ENCODE measurements at regions not wholly inside any gene's neighbourhood (a gene's known extent, or its start where the extent isn't known, plus 50 kb on each side); places are given as distances from the start of the nearest gene placed in this dataset.

DNA sequence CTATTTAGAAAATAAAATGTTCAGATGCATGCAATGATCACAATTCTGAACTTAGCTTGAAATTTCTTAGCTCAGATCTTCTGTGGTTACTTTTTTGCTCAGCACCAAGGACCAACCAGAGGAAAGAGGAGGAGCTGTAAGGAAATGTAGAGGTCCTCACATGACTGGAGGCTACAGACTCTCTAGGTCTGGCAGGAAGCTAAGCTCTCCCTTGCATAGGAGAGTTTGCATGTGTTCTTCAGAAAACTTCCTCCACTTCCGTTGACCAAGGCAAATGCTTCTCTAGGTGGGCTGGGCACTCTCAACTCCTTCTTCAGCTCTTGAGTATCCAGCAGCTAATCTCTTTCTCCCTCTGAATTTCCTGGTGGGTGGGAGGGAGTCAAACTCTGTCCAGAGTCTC is 119.6 kb downstream of the BTC start:
- H3K36me3 ChIP-seq (ENCODE audit: control insufficient read depth, low read length): no peaks in the 10 kb centered on the region
- no peaks in the 10 kb centered on the region for H3K9me3 ChIP-seq (ENCODE audit: control insufficient read depth, insufficient read depth, low read length)
- no peaks in the 10 kb centered on the region for H3K4me1 ChIP-seq (ENCODE audit: control insufficient read depth, low read length)
- H3K4me2 ChIP-seq (ENCODE audit: low read length): no peak overlapping the region
- TF ChIP-seq, protein P1, sequence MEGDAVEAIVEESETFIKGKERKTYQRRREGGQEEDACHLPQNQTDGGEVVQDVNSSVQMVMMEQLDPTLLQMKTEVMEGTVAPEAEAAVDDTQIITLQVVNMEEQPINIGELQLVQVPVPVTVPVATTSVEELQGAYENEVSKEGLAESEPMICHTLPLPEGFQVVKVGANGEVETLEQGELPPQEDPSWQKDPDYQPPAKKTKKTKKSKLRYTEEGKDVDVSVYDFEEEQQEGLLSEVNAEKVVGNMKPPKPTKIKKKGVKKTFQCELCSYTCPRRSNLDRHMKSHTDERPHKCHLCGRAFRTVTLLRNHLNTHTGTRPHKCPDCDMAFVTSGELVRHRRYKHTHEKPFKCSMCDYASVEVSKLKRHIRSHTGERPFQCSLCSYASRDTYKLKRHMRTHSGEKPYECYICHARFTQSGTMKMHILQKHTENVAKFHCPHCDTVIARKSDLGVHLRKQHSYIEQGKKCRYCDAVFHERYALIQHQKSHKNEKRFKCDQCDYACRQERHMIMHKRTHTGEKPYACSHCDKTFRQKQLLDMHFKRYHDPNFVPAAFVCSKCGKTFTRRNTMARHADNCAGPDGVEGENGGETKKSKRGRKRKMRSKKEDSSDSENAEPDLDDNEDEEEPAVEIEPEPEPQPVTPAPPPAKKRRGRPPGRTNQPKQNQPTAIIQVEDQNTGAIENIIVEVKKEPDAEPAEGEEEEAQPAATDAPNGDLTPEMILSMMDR (IDR thresholded peaks at IDR 0.05; ENCODE audit: low read depth, low read length, poor library complexity, severe bottlenecking): no peak
- TF ChIP-seq EZH2phosphoT487 (IDR thresholded peaks at IDR 0.05; ENCODE audit: borderline replicate concordance, low read length): no peak
- H3K27me3 ChIP-seq (ENCODE audit: control insufficient read depth, low read length): no peaks in the 10 kb centered on the region
- no peaks in the 10 kb centered on the region for H3K79me2 ChIP-seq (ENCODE audit: control insufficient read depth, low read length)
- H3K27ac ChIP-seq (ENCODE audit: low read depth, low read length): no peak overlapping the region
- H4K20me1 ChIP-seq (ENCODE audit: control insufficient read depth, insufficient read depth, low read depth, low read length): no peaks in the 10 kb centered on the region
- no peak overlapping the region for H3K4me3 ChIP-seq (ENCODE audit: low read length)
- no peaks in the 10 kb centered on the region for H3K9me2 ChIP-seq (replicated peaks; ENCODE audit: control insufficient read depth, low read length)
- no peaks in the 10 kb centered on the region for H3F3A ChIP-seq (ENCODE audit: control insufficient read depth, insufficient read depth)

DNA sequence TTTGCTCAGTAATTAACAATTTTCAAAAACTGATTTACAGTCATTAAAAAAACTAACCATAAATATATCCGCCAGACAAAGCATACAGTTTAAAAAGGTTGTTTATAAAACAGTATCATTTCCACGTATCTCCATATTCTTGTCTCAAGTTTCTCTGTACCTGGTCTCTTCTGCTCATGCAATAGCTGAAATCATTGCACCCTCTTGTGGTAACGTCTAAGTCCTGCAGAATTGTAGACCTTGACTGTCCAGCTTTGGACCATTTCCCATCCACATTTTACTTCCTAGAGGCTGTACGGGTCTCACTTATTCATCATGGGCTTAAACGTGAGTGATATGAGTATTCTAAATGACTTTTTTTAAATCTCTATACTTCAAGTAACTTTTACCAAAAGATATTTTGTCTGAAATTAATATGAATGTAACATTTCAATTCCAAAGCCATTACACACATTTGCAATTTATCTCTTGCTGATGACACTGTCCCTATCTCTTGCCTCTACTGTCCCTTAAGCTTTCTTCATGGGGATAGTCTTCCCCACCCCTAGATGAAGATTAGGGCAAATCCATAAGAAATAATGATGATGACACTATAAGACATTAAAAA is 118.5 kb downstream of the BTC start:
- no peaks in the 10 kb centered on the region for H3K9me3 ChIP-seq (ENCODE audit: control insufficient read depth, insufficient read depth, low read length)
- no peaks in the 10 kb centered on the region for H3K79me2 ChIP-seq (ENCODE audit: control insufficient read depth, low read length)
- H3F3A ChIP-seq (ENCODE audit: control insufficient read depth, insufficient read depth): no peaks in the 10 kb centered on the region
- no peak overlapping the region for H3K4me2 ChIP-seq (ENCODE audit: low read length)
- H3K4me1 ChIP-seq (ENCODE audit: control insufficient read depth, low read length): no peaks in the 10 kb centered on the region
- no peaks in the 10 kb centered on the region for H3K36me3 ChIP-seq (ENCODE audit: control insufficient read depth, low read length)
- no peaks in the 10 kb centered on the region for H3K9me2 ChIP-seq (replicated peaks; ENCODE audit: control insufficient read depth, low read length)
- H4K20me1 ChIP-seq (ENCODE audit: control insufficient read depth, insufficient read depth, low read depth, low read length): no peaks in the 10 kb centered on the region
- no peak overlapping the region for H3K4me3 ChIP-seq (ENCODE audit: low read length)
- no peak overlapping the region for H3K27ac ChIP-seq (ENCODE audit: low read depth, low read length)
- TF ChIP-seq EZH2phosphoT487 (IDR thresholded peaks at IDR 0.05; ENCODE audit: borderline replicate concordance, low read length): no peak
- TF ChIP-seq, protein P1 (IDR thresholded peaks at IDR 0.05; ENCODE audit: low read depth, low read length, poor library complexity, severe bottlenecking): peak; percentile 74
- no peaks in the 10 kb centered on the region for H3K27me3 ChIP-seq (ENCODE audit: control insufficient read depth, low read length)

DNA sequence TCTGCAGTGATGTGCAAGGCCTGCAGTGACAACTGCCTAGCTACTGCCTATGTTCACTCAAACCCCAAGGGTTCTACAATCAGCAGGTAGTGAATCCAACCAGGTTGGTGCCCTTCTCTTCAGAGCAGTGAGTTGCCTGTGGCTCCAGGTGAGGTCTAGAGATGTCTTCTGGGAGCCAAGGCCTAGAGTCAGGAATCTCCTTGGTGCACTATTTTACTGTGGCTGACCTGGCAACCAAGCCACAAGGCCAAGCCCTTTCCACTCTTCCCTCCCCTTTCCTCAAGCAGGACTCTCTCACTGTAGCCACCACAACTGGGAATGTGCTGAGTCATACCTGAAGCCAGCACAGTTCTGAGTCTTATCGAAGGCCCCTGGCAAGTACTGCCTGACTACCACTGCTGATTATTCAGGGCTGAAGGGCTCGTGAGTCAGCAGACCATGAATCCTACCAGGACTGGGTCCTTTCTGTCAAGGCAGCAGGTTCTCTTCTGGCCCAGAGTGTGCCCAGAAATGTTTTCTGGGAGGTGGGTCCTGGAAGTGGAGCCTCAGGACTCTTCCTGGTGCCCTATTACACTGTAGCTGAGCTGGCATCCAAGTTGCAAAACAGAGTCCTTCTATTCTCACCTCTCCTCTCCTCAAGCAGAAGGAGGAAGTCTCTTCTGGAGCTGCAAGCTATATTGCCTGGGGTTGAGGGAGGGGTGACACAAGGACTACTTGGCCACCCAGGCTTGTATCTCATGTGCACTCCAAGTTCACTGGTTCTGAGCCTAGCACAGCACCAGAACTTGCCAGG is 111.6 kb downstream of the BTC start:
- no peaks in the 10 kb centered on the region for H3K9me3 ChIP-seq (ENCODE audit: control insufficient read depth, insufficient read depth, low read length)
- H3K79me2 ChIP-seq (ENCODE audit: control insufficient read depth, low read length): no peaks in the 10 kb centered on the region
- no peaks in the 10 kb centered on the region for H4K20me1 ChIP-seq (ENCODE audit: control insufficient read depth, insufficient read depth, low read depth, low read length)
- H3K27me3 ChIP-seq (ENCODE audit: control insufficient read depth, low read length): no peaks in the 10 kb centered on the region
- H3K27ac ChIP-seq (ENCODE audit: low read depth, low read length): no peak overlapping the region
- no peak overlapping the region for H3K4me2 ChIP-seq (ENCODE audit: low read length)
- no peaks in the 10 kb centered on the region for H3F3A ChIP-seq (ENCODE audit: control insufficient read depth, insufficient read depth)
- no peak overlapping the region for H3K4me3 ChIP-seq (ENCODE audit: low read length)
- H3K36me3 ChIP-seq (ENCODE audit: control insufficient read depth, low read length): no peaks in the 10 kb centered on the region
- no peaks in the 10 kb centered on the region for H3K4me1 ChIP-seq (ENCODE audit: control insufficient read depth, low read length)
- no peak for TF ChIP-seq EZH2phosphoT487 (IDR thresholded peaks at IDR 0.05; ENCODE audit: borderline replicate concordance, low read length)
- TF ChIP-seq, protein P1 (IDR thresholded peaks at IDR 0.05; ENCODE audit: low read depth, low read length, poor library complexity, severe bottlenecking): no peak
- no peaks in the 10 kb centered on the region for H3K9me2 ChIP-seq (replicated peaks; ENCODE audit: control insufficient read depth, low read length)
